Stimulated activated CD4-positive, alpha-beta T cell treated with anti-CD3 and anti-CD28 coated beads, Interleukin-4, amount 100 ng/mL, for 4 hours (primary cell): ENCODE measurements at regions not wholly inside any gene's neighbourhood (a gene's known extent, or its start where the extent isn't known, plus 50 kb on each side); places are given as distances from the start of the nearest gene placed in this dataset.

Experiments used
- DNase-seq, 2 experiments: peaks; one replicate each; pipeline ENCODE4 v3.0.0-alpha.2; 2020

- no peak for DNase-seq
Measured at GRCh38 chr10:128471151-128471550, 344.9 kb upstream of the MKI67 start.

GRCh38 chr10:128472196-128472595 is 346.0 kb upstream of the MKI67 start:
- no peak for DNase-seq

- DNase-seq = no peak
Measured at GRCh38 chr10:128473396-128473795, 347.2 kb upstream of the MKI67 start.

GRCh38 chr10:128473911-128474310 is 347.7 kb upstream of the MKI67 start:
- no peak for DNase-seq

- no peak for DNase-seq
Measured at GRCh38 chr10:128474571-128474970, 348.3 kb upstream of the MKI67 start.

- no peak for DNase-seq
Measured at GRCh38 chr10:128475686-128476367, 349.6 kb upstream of the MKI67 start.

- no peak for DNase-seq
Measured at GRCh38 chr10:128476368-128476725, 350.1 kb upstream of the MKI67 start.

- DNase-seq = no peak
Measured at GRCh38 chr10:128476845-128477244, 350.6 kb upstream of the MKI67 start.

- no peak for DNase-seq
Measured at GRCh38 chr10:128480601-128481000, 354.4 kb upstream of the MKI67 start.

GRCh38 chr10:128481152-128481840 is 355.1 kb upstream of the MKI67 start:
- DNase-seq = no peak

GRCh38 chr10:128482052-128482451 is 355.8 kb upstream of the MKI67 start:
- DNase-seq = no peak

GRCh38 chr10:128483216-128483615 is 357.0 kb upstream of the MKI67 start:
- no peak for DNase-seq

GRCh38 chr10:128484041-128484440 is 357.8 kb upstream of the MKI67 start:
- DNase-seq = no peak

GRCh38 chr10:128485701-128486235 is 359.5 kb upstream of the MKI67 start:
- DNase-seq = no peak

- no peak for DNase-seq
Measured at GRCh38 chr10:128487517-128487916, 361.3 kb upstream of the MKI67 start.

GRCh38 chr10:128489324-128490247 is 363.4 kb upstream of the MKI67 start:
- DNase-seq = no peak

- no peak for DNase-seq
Measured at GRCh38 chr10:128491686-128492085, 365.5 kb upstream of the MKI67 start.

GRCh38 chr10:128493811-128494210 is 367.6 kb upstream of the MKI67 start:
- no peak for DNase-seq

- no peak for DNase-seq
Measured at GRCh38 chr10:128494665-128495064, 368.4 kb upstream of the MKI67 start.

- DNase-seq = no peak
Measured at GRCh38 chr10:128497660-128498377, 371.6 kb upstream of the MKI67 start.

GRCh38 chr10:128498378-128498730 is 372.1 kb upstream of the MKI67 start:
- DNase-seq = no peak

GRCh38 chr10:128498746-128499145 is 372.5 kb upstream of the MKI67 start:
- no peak for DNase-seq

GRCh38 chr10:128499486-128499885 is 373.3 kb upstream of the MKI67 start:
- DNase-seq = no peak
